HepG2 (cell line): ENCODE measurements at regions not wholly inside any gene's neighbourhood (a gene's known extent, or its start where the extent isn't known, plus 50 kb on each side); places are given as distances from the start of the nearest gene placed in this dataset.

Source experiments
- ZFAT ChIP-seq: sonication (generic); formaldehyde crosslinking; conservative IDR thresholded peaks from 2 replicates; pipeline ENCODE4 v1.8.1; 2023; ENCODE audit warnings: missing genetic modification reagents, inconsistent platforms
- ZNF484 ChIP-seq: sonication (generic); formaldehyde crosslinking; IDR thresholded peaks from 2 replicates; pipeline ENCODE4 v1.5.1; 2020; ENCODE audit warnings: mild to moderate bottlenecking, low read depth, missing genetic modification reagents, borderline replicate concordance

DNA sequence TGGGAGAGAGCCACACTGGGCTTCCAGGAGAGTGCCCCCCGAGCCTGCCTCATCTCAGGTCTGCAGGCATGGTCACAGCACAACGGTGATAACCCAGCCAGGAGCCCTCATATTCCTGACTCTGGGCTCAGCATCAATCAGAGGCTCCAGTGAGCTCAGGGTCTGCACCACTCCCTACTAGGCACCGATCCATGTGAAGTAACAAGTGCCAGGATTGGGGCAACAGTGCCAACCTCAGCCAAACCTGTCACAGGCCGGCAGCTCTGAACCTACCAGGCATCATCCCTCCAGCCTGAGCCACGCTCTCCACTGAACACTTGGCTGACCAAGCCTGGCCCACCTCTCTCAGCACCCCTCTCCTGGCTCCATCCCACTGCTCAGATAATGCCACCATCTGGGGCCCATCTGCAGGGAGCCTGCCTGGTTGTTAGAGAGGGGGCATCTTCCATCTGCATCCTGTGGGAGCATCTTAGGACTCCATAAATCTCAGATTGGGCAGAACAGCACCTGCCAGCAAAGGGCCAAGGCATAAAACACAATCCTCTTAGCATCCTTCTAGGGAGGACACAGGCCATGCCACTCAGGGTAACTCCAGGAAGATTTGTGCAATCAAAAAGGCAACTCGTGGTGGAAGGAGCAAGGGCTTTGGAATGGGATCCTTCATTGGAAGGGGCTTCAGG, 213.7 kb upstream of the CSF3R start:
- no peak for TF ChIP-seq ZFAT (CRISPR knock-in tag)
- no peak for TF ChIP-seq ZNF484
